BLaER1 (cell line): ENCODE measurements at regions not wholly inside any gene's neighbourhood (a gene's known extent, or its start where the extent isn't known, plus 50 kb on each side); places are given as distances from the start of the nearest gene placed in this dataset.
"Not testable (repeated sequence)": the region's sequence is repeated elsewhere in the genome, so short reads cannot be mapped to it uniquely, and the experiment has no call there.

ENCODE experiments used
- H3K27ac ChIP-seq: shearing (Covaris generic); formaldehyde crosslinking; 2 replicates; pipeline ENCODE4 v1.8.1; 2022
- H3K27me3 ChIP-seq: shearing (Covaris generic); formaldehyde crosslinking; 2 replicates; pipeline ENCODE4 v1.8.1; 2022
- H3K36me3 ChIP-seq: shearing (Covaris generic); formaldehyde crosslinking; 2 replicates; pipeline ENCODE4 v1.8.1; 2022
- H3K4me1 ChIP-seq: shearing (Covaris generic); formaldehyde crosslinking; 2 replicates; pipeline ENCODE4 v1.8.1; 2022
- H3K4me2 ChIP-seq: shearing (Covaris generic); formaldehyde crosslinking; 2 replicates; pipeline ENCODE4 v1.8.1; 2022
- H3K4me3 ChIP-seq: shearing (Covaris generic); formaldehyde crosslinking; 2 replicates; pipeline ENCODE4 v1.8.1; 2022
- H3K9ac ChIP-seq: shearing (Covaris generic); formaldehyde crosslinking; 2 replicates; pipeline ENCODE4 v1.8.1; 2022
- H3K9me3 ChIP-seq: shearing (Covaris generic); formaldehyde crosslinking; 2 replicates; pipeline ENCODE4 v1.8.1; 2022
- H4K20me1 ChIP-seq: shearing (Covaris generic); formaldehyde crosslinking; 2 replicates; pipeline ENCODE4 v1.8.1; 2022
- Cebpa-rat ChIP-seq: shearing (Covaris generic); IDR thresholded peaks from 2 replicates; pipeline ENCODE4 v1.8.1; 2022

GRCh38 chr6:85287158-85287557 lies 162.7 kb upstream of the NT5E start:
- Histone ChIP-seq H3K9me3 (no peaks in the 10 kb centered on the region), H3K4me1 (no peaks in the 10 kb centered on the region), H3K27me3 (no peaks in the 10 kb centered on the region), H3K4me2 (no peak overlapping the region), H3K36me3 (no peaks in the 10 kb centered on the region), H3K9ac (no peak overlapping the region), H3K27ac (no peak overlapping the region), H3K4me3 (no peak overlapping the region), H4K20me1 (no peaks in the 10 kb centered on the region)
- no peak for TF ChIP-seq Cebpa-rat

- not testable (repeated sequence) for H3K27ac ChIP-seq, H3K9me3 ChIP-seq, H3K4me2 ChIP-seq, H4K20me1 ChIP-seq, H3K4me3 ChIP-seq, H3K36me3 ChIP-seq, H3K4me1 ChIP-seq, H3K9ac ChIP-seq, H3K27me3 ChIP-seq
These were observed 163.4 kb upstream of the NT5E start for GRCh38 chr6:85286507-85286906.

GRCh38 chr6:85285934-85286333 lies 163.9 kb upstream of the NT5E start:
- Histone ChIP-seq H3K27ac (no peak overlapping the region), H3K4me1 (no peaks in the 10 kb centered on the region), H3K4me2 (no peak overlapping the region), H3K27me3 (no peaks in the 10 kb centered on the region), H3K9ac (no peak overlapping the region), H3K36me3 (no peaks in the 10 kb centered on the region), H3K4me3 (no peak overlapping the region), H3K9me3 (no peaks in the 10 kb centered on the region), H4K20me1 (no peaks in the 10 kb centered on the region)
- TF ChIP-seq Cebpa-rat, result no peak

- no peak for TF ChIP-seq Cebpa-rat
- H3K9ac ChIP-seq, result no peak overlapping the region
- H3K9me3 ChIP-seq, result no peaks in the 10 kb centered on the region
- no peaks in the 10 kb centered on the region for H4K20me1 ChIP-seq
- no peaks in the 10 kb centered on the region for H3K27me3 ChIP-seq
- H3K4me1 ChIP-seq, result no peaks in the 10 kb centered on the region
- H3K4me2 ChIP-seq, result no peak overlapping the region
- no peak overlapping the region for H3K27ac ChIP-seq
- H3K4me3 ChIP-seq, result no peak overlapping the region
- no peaks in the 10 kb centered on the region for H3K36me3 ChIP-seq
These were observed 164.8 kb upstream of the NT5E start for GRCh38 chr6:85285114-85285513.

- Histone ChIP-seq H3K27ac (no peak overlapping the region), H3K27me3 (no peaks in the 10 kb centered on the region), H3K9me3 (no peaks in the 10 kb centered on the region), H3K4me1 (no peaks in the 10 kb centered on the region), H3K4me3 (no peak overlapping the region), H4K20me1 (no peaks in the 10 kb centered on the region), H3K36me3 (no peaks in the 10 kb centered on the region), H3K4me2 (no peak overlapping the region), H3K9ac (no peak overlapping the region)
- TF ChIP-seq Cebpa-rat, result no peak
These were observed 166.4 kb upstream of the NT5E start for GRCh38 chr6:85283436-85283835.

- H3K27me3 ChIP-seq, result no peaks in the 10 kb centered on the region
- H3K4me2 ChIP-seq, result no peak overlapping the region
- no peak overlapping the region for H3K4me3 ChIP-seq
- no peaks in the 10 kb centered on the region for H4K20me1 ChIP-seq
- H3K4me1 ChIP-seq, result no peaks in the 10 kb centered on the region
- no peak overlapping the region for H3K9ac ChIP-seq
- no peaks in the 10 kb centered on the region for H3K9me3 ChIP-seq
- no peak overlapping the region for H3K27ac ChIP-seq
- no peak for TF ChIP-seq Cebpa-rat
- H3K36me3 ChIP-seq, result no peaks in the 10 kb centered on the region
These were observed 171.3 kb upstream of the NT5E start for GRCh38 chr6:85278466-85279035.

GRCh38 chr6:85276026-85276425 lies 173.9 kb upstream of the NT5E start:
- H3K9me3 ChIP-seq, H3K27me3 ChIP-seq, H3K36me3 ChIP-seq, H3K4me3 ChIP-seq, H3K4me2 ChIP-seq, H3K27ac ChIP-seq, H3K9ac ChIP-seq, H3K4me1 ChIP-seq, H4K20me1 ChIP-seq: not testable (repeated sequence)

GRCh38 chr6:85275338-85275985 lies 174.4 kb upstream of the NT5E start:
- Histone ChIP-seq H3K27ac (no peak overlapping the region), H3K9ac (no peak overlapping the region), H4K20me1 (no peaks in the 10 kb centered on the region), H3K36me3 (no peaks in the 10 kb centered on the region), H3K4me2 (no peak overlapping the region), H3K27me3 (no peaks in the 10 kb centered on the region), H3K4me1 (no peaks in the 10 kb centered on the region), H3K4me3 (no peak overlapping the region), H3K9me3 (no peaks in the 10 kb centered on the region)
- no peak for TF ChIP-seq Cebpa-rat

GRCh38 chr6:85273870-85274269 lies 176.0 kb upstream of the NT5E start:
- Histone ChIP-seq H3K27me3 (no peaks in the 10 kb centered on the region), H3K4me3 (no peak overlapping the region), H3K4me1 (no peaks in the 10 kb centered on the region), H3K4me2 (no peak overlapping the region), H3K9ac (no peak overlapping the region), H3K9me3 (no peaks in the 10 kb centered on the region), H3K27ac (no peak overlapping the region), H4K20me1 (no peaks in the 10 kb centered on the region), H3K36me3 (no peaks in the 10 kb centered on the region)
- no peak for TF ChIP-seq Cebpa-rat

GRCh38 chr6:85273046-85273445 lies 176.8 kb upstream of the NT5E start:
- no peak overlapping the region for H3K4me3 ChIP-seq
- H4K20me1 ChIP-seq, result no peaks in the 10 kb centered on the region
- H3K9ac ChIP-seq, result no peak overlapping the region
- H3K4me1 ChIP-seq, result no peaks in the 10 kb centered on the region
- no peak overlapping the region for H3K27ac ChIP-seq
- no peaks in the 10 kb centered on the region for H3K27me3 ChIP-seq
- H3K9me3 ChIP-seq, result no peaks in the 10 kb centered on the region
- H3K4me2 ChIP-seq, result no peak overlapping the region
- no peaks in the 10 kb centered on the region for H3K36me3 ChIP-seq
- TF ChIP-seq Cebpa-rat, result no peak

- H3K4me3 ChIP-seq, result no peak overlapping the region
- no peak overlapping the region for H3K9ac ChIP-seq
These were observed 177.3 kb upstream of the NT5E start for GRCh38 chr6:85272592-85272991.

More at GRCh38 chr6:85272592-85272991, 177.3 kb upstream of the NT5E start:
- no peak overlapping the region for H3K27ac ChIP-seq
- no peaks in the 10 kb centered on the region for H3K36me3 ChIP-seq
- H4K20me1 ChIP-seq, result no peaks in the 10 kb centered on the region
- H3K27me3 ChIP-seq, result no peaks in the 10 kb centered on the region
- no peak overlapping the region for H3K4me2 ChIP-seq
- no peaks in the 10 kb centered on the region for H3K4me1 ChIP-seq
- no peak for TF ChIP-seq Cebpa-rat
- no peaks in the 10 kb centered on the region for H3K9me3 ChIP-seq
